ENCODE measurements at regions not wholly inside any gene's neighbourhood (a gene's known extent, or its start where the extent isn't known, plus 50 kb on each side); places are given as distances from the start of the nearest gene placed in this dataset.

DNA sequence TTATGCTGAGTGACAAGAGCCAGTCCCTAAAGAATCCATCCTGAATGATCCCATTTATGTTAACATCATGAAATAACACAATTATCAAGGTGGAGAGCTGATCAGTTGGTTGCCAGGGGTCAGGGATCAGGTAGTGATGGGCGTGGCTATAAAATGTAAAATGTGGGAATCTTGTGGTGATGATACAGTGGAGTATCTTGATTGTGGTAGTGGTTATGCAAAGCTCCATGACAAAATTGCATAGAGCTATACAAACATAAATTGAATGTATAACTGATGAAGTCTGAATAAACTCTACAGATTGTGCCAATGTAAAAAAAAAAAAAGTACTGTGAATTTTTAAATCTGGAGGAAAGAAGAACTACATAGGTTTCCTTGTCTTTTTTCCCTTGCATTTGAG is 104.6 kb upstream of the SPATA31C2 start:
- WGBS, result 100% methylated on average over 1 of the region's 1 CpG
- TF ChIP-seq, protein P1, sequence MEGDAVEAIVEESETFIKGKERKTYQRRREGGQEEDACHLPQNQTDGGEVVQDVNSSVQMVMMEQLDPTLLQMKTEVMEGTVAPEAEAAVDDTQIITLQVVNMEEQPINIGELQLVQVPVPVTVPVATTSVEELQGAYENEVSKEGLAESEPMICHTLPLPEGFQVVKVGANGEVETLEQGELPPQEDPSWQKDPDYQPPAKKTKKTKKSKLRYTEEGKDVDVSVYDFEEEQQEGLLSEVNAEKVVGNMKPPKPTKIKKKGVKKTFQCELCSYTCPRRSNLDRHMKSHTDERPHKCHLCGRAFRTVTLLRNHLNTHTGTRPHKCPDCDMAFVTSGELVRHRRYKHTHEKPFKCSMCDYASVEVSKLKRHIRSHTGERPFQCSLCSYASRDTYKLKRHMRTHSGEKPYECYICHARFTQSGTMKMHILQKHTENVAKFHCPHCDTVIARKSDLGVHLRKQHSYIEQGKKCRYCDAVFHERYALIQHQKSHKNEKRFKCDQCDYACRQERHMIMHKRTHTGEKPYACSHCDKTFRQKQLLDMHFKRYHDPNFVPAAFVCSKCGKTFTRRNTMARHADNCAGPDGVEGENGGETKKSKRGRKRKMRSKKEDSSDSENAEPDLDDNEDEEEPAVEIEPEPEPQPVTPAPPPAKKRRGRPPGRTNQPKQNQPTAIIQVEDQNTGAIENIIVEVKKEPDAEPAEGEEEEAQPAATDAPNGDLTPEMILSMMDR (IDR thresholded peaks at IDR 0.05), result no peak
- TF ChIP-seq POLR2A (IDR thresholded peaks at IDR 0.05), result no peak
- no peak for TF ChIP-seq POLR2AphosphoS5 (IDR thresholded peaks at IDR 0.05)
- Histone ChIP-seq H3K27me3 (replicated peaks; ENCODE audit: insufficient read depth) (no peaks in the 10 kb centered on the region), H3K4me3 (no peak overlapping the region), H3K4me1 (replicated peaks) (no peaks in the 10 kb centered on the region), H3K36me3 (no peaks in the 10 kb centered on the region), H3K27ac (no peak overlapping the region), H3K9me3 (no peaks in the 10 kb centered on the region)
- intact Hi-C loops (cut with DNase I), result no loop called here
- no peak for DNase-seq (ENCODE audit: low spot score)

GRCh38 chr9:88237991-88238571 is 99.8 kb upstream of the SPATA31C2 start:
- 86% methylated on average over 11 of the region's 11 CpGs for WGBS
- H3K27ac ChIP-seq, result no peak overlapping the region

GRCh38 chr9:88237479-88237961 is 99.2 kb upstream of the SPATA31C2 start:
- Histone ChIP-seq H3K9me3 (no peaks in the 10 kb centered on the region), H3K27me3 (replicated peaks; ENCODE audit: insufficient read depth) (no peaks in the 10 kb centered on the region), H3K4me1 (replicated peaks) (no peaks in the 10 kb centered on the region), H3K4me3 (no peak overlapping the region), H3K27ac (no peak overlapping the region), H3K36me3 (no peaks in the 10 kb centered on the region)
- 45% methylated on average over 7 of the region's 7 CpGs for WGBS
- no peak for DNase-seq (ENCODE audit: low spot score)
- TF ChIP-seq, protein P1 (IDR thresholded peaks at IDR 0.05), result no peak
- TF ChIP-seq POLR2A (IDR thresholded peaks at IDR 0.05) (no peak), POLR2AphosphoS5 (IDR thresholded peaks at IDR 0.05) (no peak)
- intact Hi-C loops (cut with DNase I), result no loop called here

More at GRCh38 chr9:88237991-88238571, 99.8 kb upstream of the SPATA31C2 start:
- no peak for DNase-seq (ENCODE audit: low spot score)
- TF ChIP-seq POLR2A (IDR thresholded peaks at IDR 0.05) (no peak), POLR2AphosphoS5 (IDR thresholded peaks at IDR 0.05) (no peak)
- TF ChIP-seq, protein P1 (IDR thresholded peaks at IDR 0.05), result no peak
- Histone ChIP-seq H3K9me3 (no peaks in the 10 kb centered on the region), H3K4me1 (replicated peaks) (no peaks in the 10 kb centered on the region), H3K4me3 (no peak overlapping the region), H3K36me3 (no peaks in the 10 kb centered on the region), H3K27me3 (replicated peaks; ENCODE audit: insufficient read depth) (no peaks in the 10 kb centered on the region)
- intact Hi-C loops (cut with DNase I), result no loop called here

DNA sequence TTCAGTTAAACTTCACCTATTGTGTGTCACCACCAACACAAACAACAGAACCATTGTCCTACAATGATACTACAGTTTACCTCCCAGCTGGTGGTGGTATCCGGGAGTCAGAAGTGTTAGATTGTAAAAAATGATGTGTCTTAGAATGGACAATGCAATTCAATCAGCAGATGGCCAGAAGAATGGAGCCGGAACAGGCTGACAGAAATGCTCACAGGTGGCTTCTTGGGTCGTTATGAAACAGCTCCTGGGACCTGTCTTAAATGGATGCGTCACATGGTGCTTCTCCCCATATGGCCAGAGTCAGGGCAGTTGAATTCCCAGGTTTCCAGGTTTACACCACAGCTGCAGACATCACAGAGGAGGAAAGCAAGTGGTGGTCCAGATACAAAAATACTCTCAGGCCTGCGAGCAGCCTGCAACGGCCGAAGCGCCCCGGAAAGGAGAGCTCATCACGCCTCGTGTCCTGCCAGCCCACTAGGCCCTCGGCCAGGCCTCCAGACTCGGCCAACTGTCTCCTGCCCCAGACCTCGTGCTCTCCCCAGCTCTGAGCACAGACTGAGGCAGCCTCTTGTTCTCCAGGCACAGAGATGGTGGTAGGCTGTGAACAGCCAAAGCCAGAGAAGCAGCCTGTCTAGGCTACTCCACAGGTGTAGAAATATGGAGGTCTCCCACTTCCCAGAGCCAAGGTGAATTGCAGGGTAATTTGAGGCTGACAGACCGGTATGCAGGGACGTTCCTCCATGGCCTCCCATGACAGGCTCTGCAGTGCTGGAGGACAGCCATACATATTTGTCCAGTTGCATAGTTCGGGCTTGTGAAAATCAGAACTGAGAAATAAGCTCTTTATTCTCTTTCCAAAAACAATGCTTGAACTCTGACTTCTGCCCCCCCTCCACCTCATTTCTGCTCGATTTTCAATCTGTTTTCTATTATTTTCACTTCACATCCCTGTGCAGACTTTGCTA is 98.5 kb upstream of the SPATA31C2 start:
- no peak for DNase-seq (ENCODE audit: low spot score)
- no peaks in the 10 kb centered on the region for H3K9me3 ChIP-seq
- no peaks in the 10 kb centered on the region for H3K4me1 ChIP-seq (replicated peaks)
- intact Hi-C loops (cut with DNase I), result no loop called here
- H3K4me3 ChIP-seq, result no peak overlapping the region
- TF ChIP-seq POLR2AphosphoS5 (IDR thresholded peaks at IDR 0.05), result no peak
- no peak for TF ChIP-seq POLR2A (IDR thresholded peaks at IDR 0.05)
- TF ChIP-seq, protein P1 (IDR thresholded peaks at IDR 0.05), result no peak
- no peaks in the 10 kb centered on the region for H3K36me3 ChIP-seq
- 51% methylated on average over 18 of the region's 18 CpGs for WGBS
- H3K27me3 ChIP-seq (replicated peaks; ENCODE audit: insufficient read depth), result no peaks in the 10 kb centered on the region
- no peak overlapping the region for H3K27ac ChIP-seq
